ENCODE measurements at regions not wholly inside any gene's neighbourhood (a gene's known extent, or its start where the extent isn't known, plus 50 kb on each side); places are given as distances from the start of the nearest gene placed in this dataset.

GRCh38 chr9:118459913-118460312, 755.7 kb downstream of the TLR4 start:
- H3K36me3 ChIP-seq (ENCODE audit: insufficient read depth, low read length), result no peaks in the 10 kb centered on the region

DNA sequence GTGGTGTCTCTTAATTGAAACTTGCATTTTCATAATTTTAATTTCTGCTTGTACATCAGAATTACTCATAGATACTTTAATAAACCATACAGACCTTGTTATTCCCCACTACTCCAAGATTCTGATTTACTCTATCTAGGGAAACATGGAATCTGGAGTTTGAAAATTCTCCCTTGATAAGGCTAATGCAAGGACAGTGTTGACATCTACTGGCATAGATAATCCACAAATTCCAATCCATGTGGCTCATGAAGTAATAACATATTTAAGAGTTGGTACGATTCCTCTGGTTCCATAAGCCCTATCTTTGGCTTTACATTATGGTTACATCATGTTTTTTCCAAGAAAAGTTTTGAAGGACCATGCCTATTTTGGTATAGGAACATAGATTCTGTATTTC, 759.2 kb downstream of the TLR4 start:
- Histone ChIP-seq H3K36me3 (ENCODE audit: insufficient read depth, low read length) (no peaks in the 10 kb centered on the region), H4K20me1 (ENCODE audit: insufficient read depth, low read length) (no peaks in the 10 kb centered on the region), H3K9ac (ENCODE audit: low read length) (no peak overlapping the region), H3K9me3 (ENCODE audit: low read length) (no peaks in the 10 kb centered on the region), H3K27me3 (ENCODE audit: insufficient read depth, low read length) (no peaks in the 10 kb centered on the region), H3K4me1 (ENCODE audit: insufficient read depth, low read length, severe bottlenecking) (no peaks in the 10 kb centered on the region), H3F3A (ENCODE audit: insufficient read depth, low read length) (no peaks in the 10 kb centered on the region), H2AFZ (ENCODE audit: low read length) (no peak overlapping the region), H3K79me2 (ENCODE audit: insufficient read depth, low read length) (no peaks in the 10 kb centered on the region), H3K27ac (ENCODE audit: low read depth, low read length, poor library complexity, severe bottlenecking) (no peak overlapping the region), H3K4me3 (ENCODE audit: low read depth, low read length, poor library complexity, severe bottlenecking) (no peak overlapping the region), H3K4me2 (ENCODE audit: low read length) (no peak overlapping the region), H3K9me2 (ENCODE audit: low read depth, low read length) (no peaks in the 10 kb centered on the region)
- TF ChIP-seq EZH2 (IDR thresholded peaks at IDR 0.05; ENCODE audit: borderline replicate concordance, low read length) (no peak), CTCF (IDR thresholded peaks at IDR 0.05; ENCODE audit: low read length) (no peak)

More at GRCh38 chr9:118459913-118460312, 755.7 kb downstream of the TLR4 start:
- Histone ChIP-seq H2AFZ (ENCODE audit: low read length) (no peak overlapping the region), H3F3A (ENCODE audit: insufficient read depth, low read length) (no peaks in the 10 kb centered on the region), H3K27ac (ENCODE audit: low read depth, low read length, poor library complexity, severe bottlenecking) (no peak overlapping the region), H4K20me1 (ENCODE audit: insufficient read depth, low read length) (no peaks in the 10 kb centered on the region), H3K27me3 (ENCODE audit: insufficient read depth, low read length) (no peaks in the 10 kb centered on the region), H3K9ac (ENCODE audit: low read length) (no peak overlapping the region), H3K4me2 (ENCODE audit: low read length) (no peak overlapping the region), H3K4me3 (ENCODE audit: low read depth, low read length, poor library complexity, severe bottlenecking) (no peak overlapping the region), H3K9me2 (ENCODE audit: low read depth, low read length) (no peaks in the 10 kb centered on the region), H3K79me2 (ENCODE audit: insufficient read depth, low read length) (no peaks in the 10 kb centered on the region), H3K9me3 (ENCODE audit: low read length) (no peaks in the 10 kb centered on the region), H3K4me1 (ENCODE audit: insufficient read depth, low read length, severe bottlenecking) (no peaks in the 10 kb centered on the region)
- TF ChIP-seq CTCF (IDR thresholded peaks at IDR 0.05; ENCODE audit: low read length) (no peak), EZH2 (IDR thresholded peaks at IDR 0.05; ENCODE audit: borderline replicate concordance, low read length) (no peak)

DNA sequence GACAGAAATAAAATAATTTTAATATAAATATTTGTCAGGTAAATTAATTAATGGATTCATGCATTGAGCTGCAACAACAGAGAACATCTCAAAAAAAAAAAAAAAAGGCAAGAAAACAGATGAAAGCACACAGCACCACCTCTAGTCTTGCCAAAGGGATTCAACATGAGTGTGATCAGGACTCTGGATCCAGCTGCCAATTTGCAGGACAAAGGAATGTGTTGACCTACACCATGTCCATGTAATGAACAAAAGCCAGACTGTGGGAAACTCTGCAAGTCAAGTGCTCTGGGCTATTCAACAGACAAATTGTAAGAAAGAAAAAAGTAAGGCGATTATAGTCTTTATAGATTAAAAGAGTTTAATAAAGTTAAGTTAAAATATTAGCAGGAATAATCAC, 769.3 kb downstream of the TLR4 start:
- Histone ChIP-seq H3K27me3 (ENCODE audit: insufficient read depth, low read length) (no peaks in the 10 kb centered on the region), H3K9ac (ENCODE audit: low read length) (no peak overlapping the region), H3K4me3 (ENCODE audit: low read depth, low read length, poor library complexity, severe bottlenecking) (no peak overlapping the region), H3K79me2 (ENCODE audit: insufficient read depth, low read length) (no peaks in the 10 kb centered on the region), H3K4me2 (ENCODE audit: low read length) (no peak overlapping the region), H3K36me3 (ENCODE audit: insufficient read depth, low read length) (no peaks in the 10 kb centered on the region), H3K9me2 (ENCODE audit: low read depth, low read length) (no peaks in the 10 kb centered on the region), H3K9me3 (ENCODE audit: low read length) (no peaks in the 10 kb centered on the region), H3F3A (ENCODE audit: insufficient read depth, low read length) (no peaks in the 10 kb centered on the region), H3K4me1 (ENCODE audit: insufficient read depth, low read length, severe bottlenecking) (no peaks in the 10 kb centered on the region), H4K20me1 (ENCODE audit: insufficient read depth, low read length) (no peaks in the 10 kb centered on the region), H3K27ac (ENCODE audit: low read depth, low read length, poor library complexity, severe bottlenecking) (no peak overlapping the region), H2AFZ (ENCODE audit: low read length) (no peak overlapping the region)
- TF ChIP-seq CTCF (IDR thresholded peaks at IDR 0.05; ENCODE audit: low read length), result no peak
- TF ChIP-seq EZH2 (IDR thresholded peaks at IDR 0.05; ENCODE audit: borderline replicate concordance, low read length), result no peak

Measured in OCI-LY1 (cell line).